H1 (cell line): ENCODE measurements at regions not wholly inside any gene's neighbourhood (a gene's known extent, or its start where the extent isn't known, plus 50 kb on each side); places are given as distances from the start of the nearest gene placed in this dataset.

ENCODE experiments used
- CTCF ChIA-PET: fragments of 300-600 bp; sonication (Branson Sonifier 250); formaldehyde crosslinking; loops from one replicate; lab custom pipeline; 2021; ENCODE audit not compliant: partially characterized antibody; lab: Charles Lee
- POLR2A ChIA-PET: fragments of 300-600 bp; sonication (Branson Sonifier 250); formaldehyde crosslinking; loops from one replicate; lab custom pipeline; 2021; ENCODE audit warnings: inconsistent platforms; ENCODE audit not compliant: partially characterized antibody; lab: Charles Lee
- DNase-seq, 2 experiments: peaks; one replicate each; pipeline versions ENCODE4 v3.0.0 to v3.0.0-alpha.2; 2010 to 2022; ENCODE audit warnings: low spot score in 2 of 2, low read depth in 1 of 2, mixed read lengths in 1 of 2
- FAIRE-seq: peaks from 2 replicates; lab custom pipeline; 2011; peaks lifted over from hg19 to GRCh38; lab: Jason Lieb, UNC
- H2AFZ ChIP-seq: 2 replicates; pipeline ENCODE4 v1.8.1; 2012; ENCODE audit warnings: low read length, inconsistent platforms
- H2AK5ac ChIP-seq: 2 replicates; pipeline ENCODE4 v1.6.1; 2013; ENCODE audit warnings: low read depth, low read length
- H2BK120ac ChIP-seq: replicated peaks from 2 replicates; pipeline ENCODE3; 2013; ENCODE audit warnings: low read depth, low read length, inconsistent platforms
- H2BK12ac ChIP-seq: 2 replicates; pipeline ENCODE4 v1.6.1; 2013; ENCODE audit warnings: low read depth, low read length
- H2BK15ac ChIP-seq: 2 replicates; pipeline ENCODE4 v1.6.1; 2013; ENCODE audit warnings: low read length
- H2BK20ac ChIP-seq: 2 replicates; pipeline ENCODE4 v1.6.1; 2013; ENCODE audit warnings: low read length
- H2BK5ac ChIP-seq: 2 replicates; pipeline ENCODE4 v1.6.1; 2013; ENCODE audit warnings: low read depth, low read length
- H3K14ac ChIP-seq: 2 replicates; pipeline ENCODE4 v1.6.1; 2013; ENCODE audit warnings: inconsistent platforms; ENCODE audit not compliant: insufficient read length
- H3K18ac ChIP-seq: 2 replicates; pipeline ENCODE4 v1.6.1; 2013; ENCODE audit warnings: low read length; ENCODE audit errors: extremely low read depth
- H3K23ac ChIP-seq: 2 replicates; pipeline ENCODE4 v1.6.1; 2013; ENCODE audit warnings: inconsistent platforms; ENCODE audit not compliant: insufficient read length
- H3K23me2 ChIP-seq: 2 replicates; pipeline ENCODE4 v1.6.1; 2013; ENCODE audit warnings: low read depth, low read length
- H3K27ac ChIP-seq: 2 replicates; pipeline ENCODE4 v1.6.1; 2011; ENCODE audit warnings: low read depth, low read length, inconsistent platforms
- H3K27me3 ChIP-seq, 4 experiments: replicated peaks in 1 of 4; 1 replicate in 1 of 4; 2 replicates in 3 of 4; pipeline versions ENCODE4 v1.6.1 to v1.8.1; 2011 to 2013; ENCODE audit warnings: low read length in 3 of 4, mild to moderate bottlenecking in 3 of 4, inconsistent platforms in 2 of 4, mixed read lengths in 2 of 4, moderate library complexity in 1 of 4; ENCODE audit not compliant: control insufficient read depth in 3 of 4, insufficient read depth in 3 of 4; ENCODE audit errors: extremely low read depth in 1 of 4
- H3K36me3 ChIP-seq, 4 experiments: 2 replicates each; pipeline versions ENCODE4 v1.6.1 to v1.8.1; 2011 to 2013; ENCODE audit warnings: mild to moderate bottlenecking in 4 of 4, low read length in 3 of 4, moderate library complexity in 2 of 4, control low read depth in 1 of 4, inconsistent platforms in 1 of 4; ENCODE audit not compliant: insufficient read depth in 4 of 4, control insufficient read depth in 2 of 4
- H3K4ac ChIP-seq: replicated peaks from 2 replicates; pipeline ENCODE3; 2013; ENCODE audit warnings: low read length, low read depth, mixed read lengths, inconsistent platforms; ENCODE audit not compliant: insufficient read length
- H3K4me1 ChIP-seq, 4 experiments: replicated peaks in 1 of 4; 1 replicate in 1 of 4; 2 replicates in 3 of 4; pipeline versions ENCODE4 v1.6.1 to v1.8.1; 2011 to 2013; ENCODE audit warnings: low read length in 3 of 4, inconsistent platforms in 2 of 4, mixed read lengths in 1 of 4; ENCODE audit not compliant: insufficient read depth in 4 of 4, control insufficient read depth in 3 of 4
- H3K4me2 ChIP-seq, 2 experiments: 2 replicates each; pipeline versions ENCODE4 v1.6.1 to v1.8.1; 2011 to 2013; ENCODE audit warnings: low read depth in 2 of 2, low read length in 2 of 2, control low read depth in 1 of 2, inconsistent platforms in 1 of 2, mild to moderate bottlenecking in 1 of 2; ENCODE audit not compliant: insufficient read depth in 1 of 2
- H3K4me3 ChIP-seq, 4 experiments: fragments of 200-600, 300-600 bp in 1 of 4; sonication (generic), shearing (Covaris generic), sonication (Bioruptor Twin) in 1 of 4; 2 replicates each; pipeline versions ENCODE4 v1.5.1 to v1.8.1; 2011 to 2016; ENCODE audit warnings: low read length in 4 of 4, low read depth in 3 of 4, control low read depth in 2 of 4, inconsistent platforms in 2 of 4, mild to moderate bottlenecking in 2 of 4, mixed read lengths in 1 of 4, moderate library complexity in 1 of 4; ENCODE audit not compliant: insufficient read depth in 2 of 4; ENCODE audit errors: extremely low read depth in 1 of 4
- H3K56ac ChIP-seq: replicated peaks from 2 replicates; pipeline ENCODE3; 2013; ENCODE audit warnings: low read depth, mild to moderate bottlenecking, mixed read lengths, low read length, inconsistent platforms; ENCODE audit not compliant: insufficient read length
- H3K79me1 ChIP-seq: 2 replicates; pipeline ENCODE4 v1.6.1; 2013; ENCODE audit warnings: low read depth, low read length, control low read depth
- H3K79me2 ChIP-seq, 2 experiments: 2 replicates each; pipeline versions ENCODE4 v1.6.1 to v1.8.1; 2012 to 2013; ENCODE audit warnings: low read length in 2 of 2, mild to moderate bottlenecking in 2 of 2, inconsistent platforms in 1 of 2; ENCODE audit not compliant: insufficient read depth in 2 of 2, control insufficient read depth in 1 of 2
- H3K9ac ChIP-seq, 4 experiments: replicated peaks in 1 of 4; 1 replicate in 1 of 4; 2 replicates in 3 of 4; pipeline versions ENCODE4 v1.6.1 to v1.8.1; 2011 to 2013; ENCODE audit warnings: low read depth in 3 of 4, low read length in 3 of 4, control low read depth in 2 of 4, mild to moderate bottlenecking in 2 of 4, moderate library complexity in 2 of 4, inconsistent platforms in 1 of 4; ENCODE audit errors: extremely low read depth in 1 of 4
- H3K9me3 ChIP-seq, 2 experiments: 2 replicates each; pipeline versions ENCODE4 v1.6.1 to v1.8.1; 2012 to 2013; ENCODE audit warnings: mild to moderate bottlenecking in 2 of 2, moderate library complexity in 2 of 2, control low read depth in 1 of 2, inconsistent platforms in 1 of 2, low read depth in 1 of 2, low read length in 1 of 2, mixed read lengths in 1 of 2; ENCODE audit not compliant: insufficient read depth in 2 of 2
- H4K20me1 ChIP-seq, 2 experiments: replicated peaks in 1 of 2; 2 replicates each; pipeline versions ENCODE3 to v1.8.1; 2011 to 2013; ENCODE audit warnings: inconsistent platforms in 2 of 2, low read length in 2 of 2, mild to moderate bottlenecking in 1 of 2; ENCODE audit not compliant: insufficient read depth in 2 of 2, control insufficient read depth in 1 of 2
- H4K5ac ChIP-seq: 2 replicates; pipeline ENCODE4 v1.6.1; 2013; ENCODE audit warnings: low read length, low read depth, mixed read lengths, inconsistent platforms; ENCODE audit not compliant: insufficient read length
- H4K8ac ChIP-seq: 2 replicates; pipeline ENCODE4 v1.8.0; 2013; ENCODE audit warnings: mild to moderate bottlenecking, moderate library complexity, low read length, inconsistent platforms; ENCODE audit not compliant: insufficient read depth; ENCODE audit errors: extremely low read depth
- H4K91ac ChIP-seq: replicated peaks from 2 replicates; pipeline ENCODE3; 2013; ENCODE audit warnings: low read length, mixed read lengths, inconsistent platforms; ENCODE audit not compliant: insufficient read length
- CBX5 ChIP-seq: fragments of 300-800, 300-1000 bp; sonication (generic); IDR thresholded peaks from 2 replicates; pipeline ENCODE4 v1.7.1; 2016; ENCODE audit warnings: antibody characterized with exemption, low read length, low read depth
- CTBP2 ChIP-seq: IDR thresholded peaks from 2 replicates; pipeline ENCODE4 v1.7.0; 2011; ENCODE audit warnings: borderline replicate concordance, mild to moderate bottlenecking, moderate library complexity, mixed read lengths, low read length; ENCODE audit not compliant: insufficient read depth, insufficient read length
- NANOG ChIP-seq: IDR thresholded peaks from 2 replicates; pipeline ENCODE4 v1.6.1; 2011; ENCODE audit warnings: low read length, low read depth, mild to moderate bottlenecking, inconsistent platforms; ENCODE audit not compliant: insufficient read depth, poor library complexity, severe bottlenecking
- PHF8 ChIP-seq: fragments of 200-600 bp; sonication (generic); conservative IDR thresholded peaks from 2 replicates; pipeline ENCODE4 v1.7.1; 2012; ENCODE audit warnings: low read depth, mild to moderate bottlenecking, inconsistent platforms, low read length, moderate library complexity
- SIN3A ChIP-seq, 2 experiments: IDR thresholded peaks in 1 of 2; conservative IDR thresholded peaks in 1 of 2; 2 replicates each; pipeline ENCODE4 v1.6.1; 2011 to 2012; ENCODE audit warnings: low read length in 2 of 2, improper control_type of control experiment in 1 of 2, low read depth in 1 of 2, mild to moderate bottlenecking in 1 of 2
- WGBS, 2 experiments: shearing (Covaris generic) in 1 of 2; methylation state at CpG; one replicate each; pipeline versions ENCODE4 v1.1.6 to v1.1.7; 2013 to 2015; ENCODE audit warnings: low lambda C conversion rate in 2 of 2, mixed read lengths in 2 of 2, inconsistent platforms in 1 of 2, low coverage in 1 of 2, missing lambda C conversion rate in 1 of 2; ENCODE audit not compliant: insufficient replicate concordance in 2 of 2, insufficient coverage in 1 of 2, insufficient read length in 1 of 2; ENCODE audit errors: extremely low coverage in 1 of 2, missing lambda C conversion rate in 1 of 2; 5-methylcytosine and 5-hydroxymethylcytosine counted together

GRCh38 chr13:65784088-65784816 lies 1445.9 kb downstream of the PCDH9 start:
- Histone ChIP-seq H3K9ac (no peak overlapping the region), H3K79me2 (no peaks in the 10 kb centered on the region), H2BK12ac (no peak overlapping the region), H3K27ac (no peak overlapping the region), H3K36me3 (no peaks in the 10 kb centered on the region), H3K23me2 (no peaks in the 10 kb centered on the region), H3K18ac (no peak overlapping the region), H2BK5ac (no peak overlapping the region), H3K4ac (no peak overlapping the region), H3K56ac (no peak overlapping the region), H2BK15ac (no peak overlapping the region), H2BK120ac (no peak overlapping the region), H3K4me1 (no peaks in the 10 kb centered on the region), H3K14ac (no peak overlapping the region), H4K91ac (no peak overlapping the region), H4K8ac (no peak overlapping the region), H3K4me2 (no peak overlapping the region), H2AK5ac (no peak overlapping the region), H4K20me1 (no peaks in the 10 kb centered on the region), H3K9me3 (no peaks in the 10 kb centered on the region), H2AFZ (no peak overlapping the region), H3K27me3 (no peaks in the 10 kb centered on the region), H2BK20ac (no peak overlapping the region), H3K23ac (no peak overlapping the region), H3K79me1 (no peaks in the 10 kb centered on the region), H3K4me3 (no peak overlapping the region), H4K5ac (no peak overlapping the region)
- FAIRE-seq (no peak), DNase-seq (no peak)
- TF ChIP-seq PHF8 (no peak), SIN3A (conservative IDR thresholded peaks at IDR 0.05 in 1 of 2, IDR thresholded peaks at IDR 0.05 in 1 of 2; ENCODE audit: low read depth in 1 of 2, low read length in 2 of 2) (no peak), CBX5 (no peak), CTBP2 (no peak), NANOG (no peak)
- WGBS, 2 experiments = 94% methylated on average over 12 of the region's 12 CpGs; no CpG with 5 or more reads in 1 of the 2 experiments
- ChIA-PET POLR2A (no interaction called here), CTCF (no interaction called here)
